ENCODE measurements at regions not wholly inside any gene's neighbourhood (a gene's known extent, or its start where the extent isn't known, plus 50 kb on each side); places are given as distances from the start of the nearest gene placed in this dataset.

DNA sequence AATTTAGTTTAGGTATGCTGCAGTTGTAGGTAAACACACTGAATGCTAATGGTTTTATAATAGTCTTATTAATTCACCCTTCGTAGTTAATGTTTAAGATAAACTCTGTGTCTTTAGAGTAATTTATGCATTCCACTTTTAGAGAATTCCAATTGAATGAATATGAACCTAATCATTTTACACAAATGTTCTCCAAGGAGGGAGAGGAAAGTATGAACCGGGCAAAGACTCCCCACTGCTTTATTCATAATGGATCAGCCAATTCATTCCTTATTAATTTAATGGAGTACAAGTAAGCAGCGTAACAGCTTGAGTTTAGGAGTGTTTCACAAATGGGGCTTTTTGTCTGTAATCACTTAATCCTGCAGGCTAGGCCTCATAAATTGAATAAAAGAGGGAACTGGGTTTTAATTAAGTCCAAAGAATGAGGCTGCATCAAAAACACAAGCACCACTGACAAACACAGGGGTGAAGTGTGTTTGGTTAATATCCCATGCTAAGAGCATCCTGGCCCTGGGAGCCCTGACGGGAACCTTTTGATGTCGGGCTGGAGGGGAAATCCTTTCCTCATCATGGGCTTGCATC is 375.7 kb upstream of the DYNLRB2 start:
- WGBS, 2 donors = 58 to 81% methylated on average over 5 of the region's 5 CpGs
- ATAC-seq (no peak), DNase-seq (no peak)
- Histone ChIP-seq H3K4me1 (no peaks in the 10 kb centered on the region), H3K4me3 (no peak overlapping the region), H3K36me3 (replicated peaks in 1 of 2; ENCODE audit: insufficient read depth in 1 of 2, low read depth in 2 of 2) (no peaks in the 10 kb centered on the region), H3K9me3 (no peaks in the 10 kb centered on the region), H3K27ac (no peak overlapping the region), H3K27me3 (no peaks in the 10 kb centered on the region)
- intact Hi-C loops (cut with DNase I) = no loop called here
- TF ChIP-seq, protein P1, sequence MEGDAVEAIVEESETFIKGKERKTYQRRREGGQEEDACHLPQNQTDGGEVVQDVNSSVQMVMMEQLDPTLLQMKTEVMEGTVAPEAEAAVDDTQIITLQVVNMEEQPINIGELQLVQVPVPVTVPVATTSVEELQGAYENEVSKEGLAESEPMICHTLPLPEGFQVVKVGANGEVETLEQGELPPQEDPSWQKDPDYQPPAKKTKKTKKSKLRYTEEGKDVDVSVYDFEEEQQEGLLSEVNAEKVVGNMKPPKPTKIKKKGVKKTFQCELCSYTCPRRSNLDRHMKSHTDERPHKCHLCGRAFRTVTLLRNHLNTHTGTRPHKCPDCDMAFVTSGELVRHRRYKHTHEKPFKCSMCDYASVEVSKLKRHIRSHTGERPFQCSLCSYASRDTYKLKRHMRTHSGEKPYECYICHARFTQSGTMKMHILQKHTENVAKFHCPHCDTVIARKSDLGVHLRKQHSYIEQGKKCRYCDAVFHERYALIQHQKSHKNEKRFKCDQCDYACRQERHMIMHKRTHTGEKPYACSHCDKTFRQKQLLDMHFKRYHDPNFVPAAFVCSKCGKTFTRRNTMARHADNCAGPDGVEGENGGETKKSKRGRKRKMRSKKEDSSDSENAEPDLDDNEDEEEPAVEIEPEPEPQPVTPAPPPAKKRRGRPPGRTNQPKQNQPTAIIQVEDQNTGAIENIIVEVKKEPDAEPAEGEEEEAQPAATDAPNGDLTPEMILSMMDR (IDR thresholded peaks at IDR 0.05) = no peak
- TF ChIP-seq POLR2A (IDR thresholded peaks at IDR 0.05) = no peak

DNA sequence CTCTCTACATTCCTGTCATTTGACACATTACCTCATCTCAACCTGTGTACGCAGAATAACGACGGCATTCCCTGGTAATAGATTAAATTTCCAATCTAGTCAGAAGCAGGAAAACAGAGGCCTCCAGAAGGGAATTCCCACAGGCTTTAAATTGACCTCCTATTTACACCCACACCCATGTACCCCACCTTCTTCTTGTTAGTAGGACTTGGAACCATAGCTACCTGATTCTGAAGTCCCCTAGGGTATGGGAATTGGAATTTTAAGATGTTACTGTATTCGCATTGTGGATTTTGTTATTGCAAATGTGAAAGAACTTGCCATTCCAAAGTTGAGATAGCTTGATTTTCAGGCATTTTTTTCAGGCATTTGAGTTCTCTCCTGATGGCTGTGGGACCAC is 377.5 kb upstream of the DYNLRB2 start:
- no peaks in the 10 kb centered on the region for H3K4me1 ChIP-seq
- no peaks in the 10 kb centered on the region for H3K36me3 ChIP-seq (replicated peaks in 1 of 2; ENCODE audit: insufficient read depth in 1 of 2, low read depth in 2 of 2)
- no peak overlapping the region for H3K4me3 ChIP-seq
- no peak overlapping the region for H3K27ac ChIP-seq
- DNase-seq = no peak
- intact Hi-C loops (cut with DNase I) = no loop called here
- 47 to 51% methylated on average over 4 of the region's 4 CpGs for WGBS, 2 donors
- no peaks in the 10 kb centered on the region for H3K27me3 ChIP-seq
- no peaks in the 10 kb centered on the region for H3K9me3 ChIP-seq
- ATAC-seq = no peak
- TF ChIP-seq, protein P1 (IDR thresholded peaks at IDR 0.05) = no peak
- no peak for TF ChIP-seq POLR2A (IDR thresholded peaks at IDR 0.05)

DNA sequence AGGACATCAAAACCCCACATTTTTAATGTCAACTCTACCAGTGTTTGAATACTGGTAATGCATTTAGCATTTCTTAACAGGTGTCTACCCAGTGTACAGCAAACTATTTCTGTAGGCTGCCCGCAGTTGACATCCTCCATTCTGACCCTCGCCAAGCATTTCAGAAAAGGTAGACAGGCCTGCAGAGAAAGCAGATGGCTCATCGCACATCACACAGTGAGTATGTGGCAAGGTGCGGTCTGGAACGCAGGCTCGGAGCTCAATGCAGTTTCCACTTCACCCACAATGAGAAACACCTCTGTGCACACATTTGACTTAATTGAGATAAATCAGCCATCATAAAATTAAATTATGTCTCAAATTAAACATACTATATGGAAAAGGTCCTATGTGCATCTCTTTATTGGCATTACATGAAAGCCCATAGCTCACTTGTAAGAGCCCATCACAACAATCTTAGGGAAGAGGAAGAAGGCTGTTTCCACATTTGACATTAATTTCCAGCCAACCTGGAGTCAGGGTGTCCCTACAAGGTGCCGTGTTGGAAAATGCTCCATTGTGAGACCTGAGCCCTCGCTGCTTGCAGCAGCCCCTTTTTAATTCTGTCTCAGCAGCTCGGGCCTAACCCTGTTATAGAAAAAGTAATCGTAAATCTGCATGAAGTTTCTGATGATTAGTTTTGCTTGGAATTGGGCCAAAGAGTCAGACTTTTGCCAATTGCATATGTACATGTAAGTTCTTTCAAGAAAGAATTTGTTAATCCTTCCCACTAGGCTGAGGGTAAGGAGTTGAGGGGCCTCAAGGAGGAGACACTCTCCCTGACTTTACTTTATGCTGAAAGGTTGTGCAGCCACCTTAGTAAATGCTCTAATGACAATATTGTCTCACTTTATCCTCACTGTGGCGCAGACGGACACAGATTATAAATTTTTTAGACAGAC is 378.7 kb upstream of the DYNLRB2 start:
- DNase-seq (no peak), ATAC-seq (no peak)
- no peak overlapping the region for H3K4me3 ChIP-seq
- H3K9me3 ChIP-seq = no peaks in the 10 kb centered on the region
- no peaks in the 10 kb centered on the region for H3K36me3 ChIP-seq (replicated peaks in 1 of 2; ENCODE audit: insufficient read depth in 1 of 2, low read depth in 2 of 2)
- H3K27ac ChIP-seq = no peak overlapping the region
- intact Hi-C loops (cut with DNase I) = no loop called here
- no peak for TF ChIP-seq POLR2A (IDR thresholded peaks at IDR 0.05)
- TF ChIP-seq, protein P1 (IDR thresholded peaks at IDR 0.05) = no peak
- WGBS, 2 donors = 80% methylated on average over 12 of the region's 12 CpGs
- H3K4me1 ChIP-seq = no peaks in the 10 kb centered on the region
- H3K27me3 ChIP-seq = no peaks in the 10 kb centered on the region

DNA sequence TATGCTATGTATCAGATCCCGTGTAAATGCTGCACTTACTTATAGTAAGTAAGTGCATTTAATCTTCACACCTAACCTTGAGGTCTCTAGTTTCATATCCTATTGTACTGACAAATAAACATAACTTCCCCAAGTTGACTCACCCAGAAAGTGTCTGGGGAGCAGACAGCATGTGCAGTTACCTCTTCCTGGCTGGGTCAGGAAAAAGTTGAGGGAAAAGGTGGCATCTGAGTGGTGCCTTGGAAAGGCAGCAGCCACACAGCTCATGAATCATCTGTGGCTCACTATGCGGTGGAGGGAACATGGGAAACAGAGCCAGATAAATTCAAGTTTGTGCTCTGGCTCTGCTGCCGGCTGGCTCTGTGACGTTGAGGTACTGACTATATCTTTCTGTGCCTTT is 382.0 kb upstream of the DYNLRB2 start:
- TF ChIP-seq POLR2A (IDR thresholded peaks at IDR 0.05) = no peak
- TF ChIP-seq, protein P1 (IDR thresholded peaks at IDR 0.05) = no peak
- intact Hi-C loops (cut with DNase I) = no loop called here
- 57 to 72% methylated on average over 4 of the region's 4 CpGs for WGBS, 2 donors
- Histone ChIP-seq H3K9me3 (no peaks in the 10 kb centered on the region), H3K4me1 (no peaks in the 10 kb centered on the region), H3K27ac (no peak overlapping the region), H3K4me3 (no peak overlapping the region), H3K27me3 (no peaks in the 10 kb centered on the region), H3K36me3 (replicated peaks in 1 of 2; ENCODE audit: insufficient read depth in 1 of 2, low read depth in 2 of 2) (no peaks in the 10 kb centered on the region)
- no peak for DNase-seq
- ATAC-seq = no peak
